GM20431 (cell line): ENCODE measurements at regions not wholly inside any gene's neighbourhood (a gene's known extent, or its start where the extent isn't known, plus 50 kb on each side); places are given as distances from the start of the nearest gene placed in this dataset.

Experiments
- in situ Hi-C: fragments of 300-500 bp; cut with MseI, MboI; formaldehyde crosslinking; loops from one replicate; pipeline ENCODE4 v1.15.0; 2020; ENCODE audit warnings: low sequenced_read_pairs; ENCODE audit not compliant: unreplicated experiment

DNA sequence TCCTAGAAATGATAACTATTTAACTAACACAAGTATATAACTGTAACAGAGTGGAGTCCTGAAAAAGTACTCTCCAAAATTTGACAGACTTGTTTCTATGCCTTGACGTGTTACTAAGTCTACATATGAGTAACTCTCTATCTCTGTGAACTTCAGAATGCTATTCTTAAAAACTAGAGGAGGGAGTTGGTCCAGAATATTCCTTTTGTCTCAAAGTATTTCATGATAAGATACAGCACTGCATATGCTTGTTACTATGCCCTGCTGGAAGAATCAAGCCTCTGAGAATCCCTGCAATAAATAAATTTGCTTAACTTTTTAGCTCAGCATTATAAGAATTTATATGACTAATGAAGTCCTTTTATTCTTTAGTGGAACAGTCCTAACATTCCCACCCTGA is 50.9 kb upstream of the ATXN3L start:
- in situ Hi-C loops: no loop called here
